KOPT-K1 (cell line): ENCODE measurements at regions not wholly inside any gene's neighbourhood (a gene's known extent, or its start where the extent isn't known, plus 50 kb on each side); places are given as distances from the start of the nearest gene placed in this dataset.
"Not testable (repeated sequence)": the region's sequence is repeated elsewhere in the genome, so short reads cannot be mapped to it uniquely, and the experiment has no call there.

Experiments used
- H3K27ac ChIP-seq: fragments of 200-600 bp; sonication (generic); 2 replicates; pipeline ENCODE4 v1.5.1; 2016; ENCODE audit warnings: antibody characterized with exemption, mild to moderate bottlenecking, low read depth, low read length; ENCODE audit not compliant: poor library complexity, severe bottlenecking
- H3K36me3 ChIP-seq: fragments of 200-600 bp; sonication (generic); 2 replicates; pipeline ENCODE4 v1.5.1; 2017; ENCODE audit warnings: antibody characterized with exemption, mild to moderate bottlenecking, low read length, moderate library complexity; ENCODE audit not compliant: insufficient read depth
- H3K9me3 ChIP-seq: fragments of 200-600 bp; sonication (generic); 2 replicates; pipeline ENCODE4 v1.5.1; 2017; ENCODE audit warnings: antibody characterized with exemption, low read length, mild to moderate bottlenecking; ENCODE audit not compliant: insufficient read depth, poor library complexity, severe bottlenecking

DNA sequence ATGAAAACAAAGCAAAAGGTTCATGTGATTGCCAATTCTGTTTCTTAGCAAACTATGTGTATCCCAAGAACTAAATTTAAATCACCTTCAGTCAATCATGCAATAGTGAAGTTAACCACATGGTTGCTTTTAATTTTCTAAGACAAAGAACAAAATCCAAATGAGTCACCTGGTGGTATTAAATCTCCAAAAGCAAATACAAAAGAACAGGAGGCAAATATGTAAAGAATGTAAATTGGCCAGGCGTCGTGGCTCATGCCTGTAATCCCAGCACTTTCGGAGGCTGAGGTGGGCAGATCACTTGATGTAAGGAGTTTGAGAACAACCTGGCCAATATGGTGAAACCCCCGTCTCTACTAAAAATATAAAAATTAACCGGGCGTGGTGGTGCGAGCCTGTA lies 54.2 kb upstream of the PIK3R4 start:
- Histone ChIP-seq H3K36me3 (no peaks in the 10 kb centered on the region), H3K9me3 (no peaks in the 10 kb centered on the region), H3K27ac (no peak overlapping the region)

DNA sequence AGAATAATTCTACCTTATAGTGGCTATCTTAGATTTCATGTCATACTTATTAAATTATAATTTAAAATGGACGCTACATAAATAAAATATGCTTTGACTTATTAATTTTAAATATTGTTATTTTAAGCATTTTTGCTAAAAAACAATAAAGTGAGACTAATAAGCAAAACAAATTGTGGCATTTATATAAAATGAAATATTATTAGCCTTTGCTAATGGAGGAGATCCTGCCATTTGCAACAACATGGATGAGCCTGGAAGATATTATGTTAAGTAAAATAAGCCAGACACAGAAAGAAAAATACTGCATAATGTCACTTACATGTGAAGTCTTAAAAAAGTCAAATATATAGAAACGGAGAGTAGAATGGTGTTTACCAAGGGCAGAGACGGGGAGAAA lies 54.8 kb upstream of the PIK3R4 start:
- Histone ChIP-seq H3K27ac (no peak overlapping the region), H3K9me3 (no peaks in the 10 kb centered on the region), H3K36me3 (no peaks in the 10 kb centered on the region)

DNA sequence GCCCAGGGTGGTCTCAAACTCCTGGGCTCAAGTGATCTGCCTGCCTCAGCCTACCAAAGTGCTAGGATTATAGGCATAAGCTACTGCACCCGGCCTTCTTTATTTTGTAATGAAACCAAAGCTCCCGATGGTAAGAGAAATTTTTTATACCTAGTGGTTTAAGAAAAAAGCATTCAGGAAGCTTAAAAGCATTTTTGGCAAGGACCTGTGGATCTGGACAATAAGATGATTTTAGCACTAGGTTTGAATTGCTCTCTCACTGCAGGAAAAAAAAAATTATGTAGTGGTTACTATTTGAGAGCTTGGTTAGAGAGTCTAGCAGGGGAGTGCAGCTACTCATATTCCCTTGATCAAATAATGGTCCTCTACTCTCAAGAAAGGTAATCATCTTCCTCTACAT lies 64.9 kb upstream of the PIK3R4 start:
- H3K36me3 ChIP-seq = no peaks in the 10 kb centered on the region
- no peaks in the 10 kb centered on the region for H3K9me3 ChIP-seq
- no peak overlapping the region for H3K27ac ChIP-seq

DNA sequence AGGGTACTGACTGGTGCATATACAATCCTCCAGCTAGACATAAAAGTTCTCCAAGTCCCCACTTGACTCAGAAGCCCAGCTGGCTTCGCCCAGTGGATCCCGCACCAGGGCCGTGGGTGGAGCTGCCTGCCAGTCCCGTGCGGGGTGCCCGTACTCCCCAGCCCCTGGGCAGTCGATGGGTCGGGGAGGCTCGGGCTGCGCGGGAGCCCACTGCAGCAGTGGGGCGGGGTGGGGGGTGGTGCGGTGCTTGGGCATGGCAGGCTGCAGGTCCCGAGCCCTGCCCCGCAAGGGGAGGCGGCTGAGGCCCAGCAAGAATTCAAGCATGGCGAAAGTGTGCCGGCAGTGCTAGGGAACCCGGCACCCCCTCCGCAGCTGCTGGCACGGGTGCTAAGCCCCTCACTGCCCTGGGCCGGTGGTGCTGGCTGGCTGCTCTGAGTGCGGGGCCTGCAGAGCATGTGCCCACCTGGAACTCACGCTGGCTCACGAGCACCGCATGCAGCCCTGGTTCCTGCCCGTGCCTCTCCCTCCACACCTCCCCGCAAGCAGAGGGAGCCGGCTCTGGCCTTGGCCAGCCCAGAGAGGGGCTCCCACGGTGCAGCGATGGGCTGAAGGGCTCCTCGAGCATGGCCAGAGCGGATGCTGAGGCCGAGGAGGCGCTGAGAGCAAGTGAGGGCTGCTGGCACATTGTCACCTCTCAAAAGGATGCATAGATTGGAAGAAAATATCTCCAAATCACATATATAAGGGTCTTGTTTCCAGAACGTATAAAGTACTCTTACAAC lies 68.3 kb upstream of the PIK3R4 start:
- Histone ChIP-seq H3K27ac (no peak overlapping the region), H3K9me3 (no peaks in the 10 kb centered on the region), H3K36me3 (no peaks in the 10 kb centered on the region)

DNA sequence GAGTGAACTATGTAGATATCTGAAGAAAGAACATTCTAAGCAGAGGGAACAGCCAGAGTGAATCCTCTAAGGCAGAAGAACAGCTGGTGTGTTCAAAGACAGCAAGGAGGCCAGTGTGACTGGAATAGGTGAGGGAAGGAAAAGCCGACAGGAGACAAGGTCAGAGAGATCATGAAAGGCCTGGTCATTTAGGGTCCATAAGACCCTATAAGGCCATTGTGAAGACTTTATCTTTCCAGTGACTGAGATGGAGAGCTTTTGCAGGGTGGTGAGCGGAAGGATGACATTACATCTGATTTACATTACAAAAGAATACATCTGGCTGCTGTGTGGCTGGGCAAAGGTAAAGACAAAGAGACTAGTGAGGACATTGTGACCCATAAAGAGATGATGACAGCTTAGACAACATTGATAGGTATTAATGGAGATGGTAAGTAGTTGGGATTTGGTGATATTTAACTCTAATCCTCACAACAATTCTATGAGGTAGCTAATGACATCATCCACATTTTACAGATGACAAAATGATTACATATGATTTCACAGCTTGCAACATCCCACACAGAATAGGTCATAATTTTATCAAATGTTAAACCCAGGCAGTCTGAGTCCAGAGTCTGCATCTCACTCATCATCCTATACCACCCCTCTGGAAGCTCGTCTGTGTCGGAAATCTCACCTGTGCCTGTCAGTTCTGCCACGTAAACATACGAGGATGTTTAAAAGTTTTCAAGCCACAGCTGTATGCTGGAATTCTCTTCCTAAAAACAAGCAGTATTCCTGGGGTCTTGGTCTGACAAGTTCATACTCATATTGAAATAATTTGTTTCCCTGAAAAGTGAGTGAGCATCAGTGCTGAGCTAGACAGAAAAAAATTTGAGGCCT lies 70.2 kb upstream of the PIK3R4 start:
- Histone ChIP-seq H3K27ac (no peak overlapping the region), H3K36me3 (no peaks in the 10 kb centered on the region), H3K9me3 (no peaks in the 10 kb centered on the region)

DNA sequence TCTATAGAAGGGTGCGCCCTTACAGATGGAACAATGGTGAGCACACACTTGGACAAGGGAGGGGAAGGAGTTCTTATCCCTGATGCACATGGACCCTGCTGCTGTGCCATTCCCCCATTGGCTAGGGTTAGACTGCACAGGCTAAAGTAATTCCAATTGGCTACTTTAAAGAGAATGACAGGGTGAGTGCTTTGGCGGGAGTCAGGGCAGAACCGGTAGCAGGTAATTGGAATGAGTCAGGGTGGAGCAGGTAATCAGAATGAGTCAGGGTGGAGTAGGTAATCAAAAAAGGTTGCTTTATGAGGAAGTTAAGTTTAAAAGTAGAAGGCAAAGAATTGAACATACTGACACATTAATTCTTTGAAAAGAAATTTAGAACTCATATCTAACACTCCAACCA lies 71.4 kb upstream of the PIK3R4 start:
- H3K27ac ChIP-seq, H3K36me3 ChIP-seq, H3K9me3 ChIP-seq: not testable (repeated sequence)

DNA sequence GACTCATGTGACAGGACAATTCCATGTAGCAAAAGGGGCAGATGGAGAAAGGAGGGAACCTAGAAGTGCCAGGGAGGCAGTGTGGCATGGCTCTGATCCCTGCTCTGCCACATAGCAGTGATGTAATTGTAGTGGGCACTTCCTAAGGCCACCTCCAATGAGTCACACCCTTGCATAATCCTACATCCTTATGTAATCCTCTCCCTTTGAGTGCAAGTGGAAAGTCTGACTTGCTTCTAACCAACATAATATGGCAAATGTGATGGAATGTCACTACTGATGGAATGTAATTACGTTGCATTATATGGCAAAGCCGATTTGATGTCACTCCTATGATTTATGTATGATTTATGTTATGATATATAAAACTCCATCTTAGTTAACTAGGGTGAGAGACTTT lies 72.9 kb upstream of the ATP2C1 start:
- Histone ChIP-seq H3K9me3 (no peaks in the 10 kb centered on the region), H3K27ac (no peak overlapping the region), H3K36me3 (no peaks in the 10 kb centered on the region)

DNA sequence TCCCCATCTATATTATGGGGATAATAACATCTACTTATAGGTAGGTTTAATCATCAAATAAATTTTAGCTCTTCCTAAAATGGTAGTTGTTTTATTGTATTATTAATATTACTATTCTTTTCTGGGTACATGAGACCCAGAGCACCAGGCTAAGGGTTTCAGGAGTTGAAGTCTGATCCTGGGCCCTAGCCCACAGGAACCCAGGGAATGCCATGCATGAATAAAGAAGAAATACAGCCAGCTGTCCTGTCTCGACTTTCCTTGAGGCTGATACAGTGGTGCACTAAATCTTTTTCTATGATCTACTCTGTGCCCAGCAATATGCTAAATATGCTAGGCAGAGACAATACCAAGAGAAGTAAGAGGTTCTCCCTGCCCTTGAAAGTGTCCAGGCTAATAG lies 72.1 kb upstream of the ATP2C1 start:
- Histone ChIP-seq H3K36me3 (no peaks in the 10 kb centered on the region), H3K27ac (no peak overlapping the region), H3K9me3 (no peaks in the 10 kb centered on the region)

DNA sequence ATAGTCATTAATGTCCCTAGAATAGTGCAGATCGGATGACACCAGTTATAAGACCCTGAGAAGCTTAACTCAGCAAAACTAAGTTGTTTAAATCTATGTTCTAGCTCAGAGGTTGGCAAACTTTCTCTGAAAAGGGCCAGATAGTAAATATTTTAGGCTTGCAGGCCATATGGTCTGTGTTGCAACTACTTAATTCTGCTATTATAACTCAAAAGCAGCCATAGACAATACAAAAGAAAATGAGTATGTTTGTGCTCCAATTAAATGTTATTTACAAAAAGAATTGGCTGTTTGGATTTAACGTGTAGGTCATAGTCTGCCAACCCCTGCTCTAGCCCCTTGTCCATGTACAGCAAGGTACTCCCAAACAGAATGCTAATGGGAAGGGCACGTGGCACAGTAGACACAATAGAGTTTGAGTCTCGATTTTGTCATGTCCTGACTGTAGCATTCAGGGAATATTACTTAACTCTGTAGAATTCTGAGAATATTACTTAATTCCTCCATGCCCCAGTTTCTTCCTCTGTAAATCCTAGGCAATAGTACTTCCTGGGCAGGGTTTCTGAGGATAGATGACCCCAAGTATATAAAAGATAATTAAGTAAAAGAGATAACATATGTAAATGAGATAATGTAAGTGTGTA lies 70.5 kb upstream of the ATP2C1 start:
- H3K27ac ChIP-seq = no peak overlapping the region
- H3K9me3 ChIP-seq = no peaks in the 10 kb centered on the region
- no peaks in the 10 kb centered on the region for H3K36me3 ChIP-seq

DNA sequence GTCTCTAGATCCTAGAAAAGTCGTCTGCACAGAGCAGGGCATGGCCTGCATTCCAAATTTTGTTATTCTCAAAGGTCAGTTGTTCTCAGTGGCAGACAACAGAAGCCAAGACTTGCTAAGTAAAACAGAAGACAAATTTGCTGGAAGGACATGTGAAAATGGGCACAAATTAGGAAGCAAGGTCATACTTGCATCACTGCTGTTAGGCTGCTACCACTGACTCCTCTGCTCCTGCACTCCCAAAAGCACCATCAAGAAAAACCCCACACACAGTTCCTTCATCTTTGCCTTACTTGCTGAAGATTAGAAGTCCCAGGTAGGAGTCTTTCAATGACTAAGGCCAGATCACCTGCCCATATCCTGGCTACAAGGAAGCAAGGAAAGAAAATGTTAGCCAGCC lies 69.9 kb upstream of the ATP2C1 start:
- H3K27ac ChIP-seq = no peak overlapping the region
- H3K36me3 ChIP-seq = no peaks in the 10 kb centered on the region
- no peaks in the 10 kb centered on the region for H3K9me3 ChIP-seq

DNA sequence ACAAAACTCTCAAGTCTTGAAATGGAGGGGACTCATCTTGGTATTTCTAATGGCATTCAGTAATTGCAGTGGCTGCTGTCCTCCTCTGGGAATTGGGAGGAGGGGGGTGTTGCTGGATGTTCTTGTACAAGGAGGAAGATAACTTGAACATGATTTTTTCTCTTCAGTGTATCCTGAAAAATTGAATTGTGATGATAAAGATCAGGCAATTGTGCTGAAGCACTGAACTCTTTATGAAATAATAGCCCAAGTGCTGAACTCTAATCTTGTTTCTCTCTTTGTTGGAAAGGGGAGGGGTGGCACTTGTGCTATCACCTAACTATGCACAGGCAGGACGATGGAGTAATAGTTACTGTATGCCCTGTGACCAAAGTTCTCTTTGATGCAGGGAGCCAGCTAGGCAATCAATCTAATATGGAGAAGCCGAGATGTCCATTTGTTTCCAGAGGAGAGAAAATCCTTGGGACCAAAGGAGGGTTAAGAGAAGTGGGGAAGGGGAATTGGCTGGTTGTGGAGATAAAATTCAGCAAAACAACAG lies 68.1 kb upstream of the ATP2C1 start:
- H3K36me3 ChIP-seq = no peaks in the 10 kb centered on the region
- no peak overlapping the region for H3K27ac ChIP-seq
- H3K9me3 ChIP-seq = no peaks in the 10 kb centered on the region

DNA sequence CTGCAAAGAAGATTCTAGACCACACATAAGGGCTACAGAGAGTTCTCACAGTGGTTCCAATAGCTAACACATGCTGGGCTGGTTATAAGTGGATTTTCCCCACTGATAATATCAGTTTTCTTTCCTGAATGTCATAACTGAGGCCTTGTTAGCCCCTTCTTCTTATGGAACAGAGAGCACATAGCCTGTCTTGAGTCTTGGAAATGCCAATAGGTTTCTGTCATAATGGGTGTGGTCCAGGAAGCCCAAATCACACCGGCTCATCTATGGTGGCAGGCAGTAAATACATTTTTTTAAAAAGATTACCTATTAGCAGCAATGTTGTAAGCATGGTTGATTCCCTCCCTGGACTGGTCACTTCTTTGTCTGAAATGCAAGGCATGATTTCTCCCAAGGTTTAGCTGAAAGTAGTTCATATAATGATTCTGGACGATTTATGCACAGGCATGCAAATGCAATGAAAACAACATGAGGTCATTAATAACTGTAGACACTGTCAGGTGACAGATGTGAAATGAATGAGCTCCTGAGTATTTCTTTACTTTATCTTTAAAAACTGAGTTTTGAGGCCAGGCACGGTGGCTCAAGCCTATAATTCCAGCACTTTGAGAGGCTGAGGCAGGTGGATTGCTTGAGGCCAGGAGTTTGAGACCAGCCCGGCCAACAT lies 67.2 kb upstream of the ATP2C1 start:
- H3K9me3 ChIP-seq = no peaks in the 10 kb centered on the region
- H3K27ac ChIP-seq = no peak overlapping the region
- no peaks in the 10 kb centered on the region for H3K36me3 ChIP-seq

DNA sequence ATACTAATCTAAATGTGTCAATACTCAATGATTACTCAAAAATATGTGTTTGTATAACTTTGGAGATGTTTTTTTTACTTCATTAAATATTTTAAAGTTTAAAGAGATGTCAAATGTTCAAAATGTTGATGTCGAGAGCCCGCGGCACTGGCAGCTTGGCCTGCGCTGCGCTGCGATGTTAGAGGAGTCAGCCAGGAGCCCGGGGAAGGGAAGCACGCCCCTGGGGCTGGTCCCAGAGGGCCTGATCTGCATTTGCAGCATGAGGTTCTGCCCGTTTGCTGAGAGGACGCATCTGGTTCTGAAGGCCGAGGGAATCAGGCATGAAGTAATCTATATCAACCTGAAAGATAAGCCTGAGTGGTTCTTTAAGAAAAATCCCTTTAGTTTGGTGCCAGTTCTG lies 66.4 kb upstream of the ATP2C1 start:
- Histone ChIP-seq H3K36me3 (no peaks in the 10 kb centered on the region), H3K9me3 (no peaks in the 10 kb centered on the region)

DNA sequence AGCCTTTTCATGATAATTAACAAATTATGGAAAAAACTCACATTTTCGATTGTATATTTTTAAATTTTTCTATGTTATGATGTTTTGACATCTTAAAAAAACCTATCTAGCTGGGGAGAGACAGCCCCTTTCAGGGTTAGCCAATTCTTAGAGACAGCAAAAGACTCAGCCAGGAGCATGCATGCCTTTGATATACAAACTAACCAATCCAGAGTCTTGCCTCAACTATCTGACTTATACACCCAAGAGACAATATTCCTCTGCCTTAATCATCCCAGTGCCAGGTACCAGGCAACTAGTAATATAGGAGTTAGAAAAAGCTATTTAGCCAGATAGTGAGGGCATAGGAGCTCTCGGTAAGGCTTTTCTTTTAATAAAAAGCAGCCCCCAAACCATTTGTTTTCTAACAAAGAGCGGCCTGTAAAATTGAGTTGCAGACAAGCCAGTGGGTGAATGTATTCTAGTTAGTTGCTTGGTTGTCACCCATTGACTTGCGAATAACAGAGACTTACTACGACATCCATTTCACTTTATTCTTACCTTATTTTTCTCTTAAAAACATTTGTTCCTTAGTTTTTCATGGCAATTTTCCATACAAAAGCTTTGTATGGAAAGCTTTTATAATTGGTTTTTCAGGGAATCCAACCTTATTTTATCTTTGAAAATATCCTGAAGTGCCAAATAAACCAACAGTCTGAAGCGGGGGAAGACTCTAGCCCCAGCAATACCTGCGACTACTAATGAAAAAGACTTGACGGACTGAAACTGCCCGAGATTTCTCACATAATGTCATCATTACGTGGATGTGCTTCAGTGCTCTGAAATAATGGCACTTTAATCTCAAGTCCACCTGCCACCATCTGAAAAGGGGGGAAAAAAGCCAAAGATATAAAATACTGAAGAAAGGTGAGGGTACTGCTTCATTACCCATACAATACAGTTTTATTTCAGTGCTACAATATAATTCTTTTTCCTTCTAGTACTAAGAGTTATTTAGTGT lies 64.6 kb upstream of the ATP2C1 start:
- no peaks in the 10 kb centered on the region for H3K36me3 ChIP-seq
- H3K27ac ChIP-seq = no peak overlapping the region
- no peaks in the 10 kb centered on the region for H3K9me3 ChIP-seq

More for the DNA sequence above, 66.4 kb upstream of the ATP2C1 start:
- H3K27ac ChIP-seq = no peak overlapping the region
